ENCODE measurements at regions not wholly inside any gene's neighbourhood (a gene's known extent, or its start where the extent isn't known, plus 50 kb on each side); places are given as distances from the start of the nearest gene placed in this dataset.

GRCh38 chr9:109830545-109830944 is 50.5 kb downstream of the PALM2AKAP2 start:
- DNase-seq = no peak

DNA sequence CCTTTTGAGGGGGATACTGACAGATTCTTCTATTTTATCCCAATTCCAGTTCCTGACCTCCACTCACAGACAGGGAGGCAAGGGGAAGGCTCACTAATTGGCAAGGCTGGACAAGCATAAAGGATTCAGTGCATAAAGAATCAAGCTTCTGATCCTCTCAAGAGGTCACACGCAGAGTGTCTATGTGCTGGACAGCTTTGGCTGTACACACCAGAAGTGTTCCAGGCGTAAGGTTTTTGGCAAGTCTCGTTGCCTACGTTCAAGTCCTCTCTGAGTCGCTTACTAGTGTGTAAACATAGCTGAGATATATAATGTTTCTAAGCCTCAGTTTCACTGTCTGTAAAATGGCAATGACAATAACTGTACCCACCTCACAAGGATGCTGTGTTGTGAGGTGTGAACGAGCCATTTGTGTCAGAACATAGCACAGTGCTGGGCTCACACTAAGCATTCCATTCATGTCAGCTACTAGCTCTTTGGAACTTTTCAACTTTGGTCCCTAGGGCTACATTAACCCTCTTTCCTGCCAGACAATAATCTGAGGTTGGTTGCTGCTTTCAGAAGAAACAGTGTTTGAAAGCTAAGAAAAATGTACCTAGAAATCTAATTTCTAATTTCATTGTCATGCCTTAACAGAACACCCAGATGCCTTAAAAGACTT is 52.1 kb downstream of the PALM2AKAP2 start:
- no peak for DNase-seq

DNA sequence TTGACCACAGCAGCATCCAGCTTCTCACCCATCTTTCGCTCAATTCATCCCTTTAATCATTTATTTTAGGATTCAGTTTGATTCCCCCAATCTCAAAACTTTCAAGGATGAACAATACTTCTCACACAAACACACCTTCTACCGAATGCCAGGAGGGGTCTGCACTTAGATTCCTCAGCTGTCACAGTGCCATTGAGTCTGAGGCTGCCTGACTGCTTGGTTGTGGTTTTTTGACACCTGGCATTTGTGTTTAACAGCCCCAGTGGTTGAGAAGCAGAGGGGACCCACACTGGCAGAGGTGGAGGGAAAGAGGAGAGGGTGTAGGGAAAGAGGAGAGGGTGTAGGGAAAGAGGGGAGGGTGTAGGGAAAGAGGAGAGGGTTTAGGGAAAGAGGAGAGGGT is 54.9 kb downstream of the PALM2AKAP2 start:
- DNase-seq = no peak

GRCh38 chr9:109843641-109844040 is 63.6 kb downstream of the PALM2AKAP2 start:
- no peak for DNase-seq

- no peak for DNase-seq
Observed at GRCh38 chr9:109845226-109845625, 65.2 kb downstream of the PALM2AKAP2 start.

DNA sequence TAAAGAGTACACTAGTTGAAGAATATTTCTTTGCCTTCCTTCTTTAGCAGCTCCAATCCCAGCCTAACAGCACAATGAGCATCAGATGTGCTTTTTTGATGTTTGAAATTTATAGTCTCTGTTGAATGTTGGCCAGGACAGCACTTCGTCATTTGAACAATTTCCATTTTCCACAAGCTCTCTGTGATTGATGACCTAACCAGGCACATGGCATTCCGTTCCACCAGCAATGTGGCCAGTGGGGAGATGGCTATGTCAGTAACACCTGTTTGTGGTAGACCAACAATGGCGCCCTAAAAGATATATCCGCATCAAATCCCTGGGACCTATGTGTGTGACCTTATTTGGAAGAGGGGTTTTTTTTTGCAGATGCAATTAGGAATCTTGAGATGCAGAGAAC is 66.8 kb downstream of the PALM2AKAP2 start:
- no peak for DNase-seq

DNA sequence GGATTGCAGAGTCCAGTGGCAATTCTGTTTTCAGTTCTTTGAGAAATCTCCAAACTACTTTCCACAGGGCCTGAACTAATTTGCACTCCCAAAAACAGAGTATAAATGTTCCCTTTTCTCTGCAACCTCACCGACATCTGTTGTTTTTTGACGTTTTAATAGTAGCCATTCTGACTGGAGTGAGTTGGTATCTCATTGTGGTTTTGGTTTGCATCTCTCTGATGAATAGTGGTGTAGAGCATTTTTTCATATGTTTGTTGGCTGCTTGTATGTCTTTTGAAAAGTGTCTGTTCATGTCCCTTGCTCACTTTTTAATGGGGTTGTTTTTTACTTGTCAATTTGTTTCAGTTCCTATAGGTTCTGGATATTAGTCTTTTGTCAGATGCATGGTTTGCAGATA is 72.6 kb downstream of the PALM2AKAP2 start:
- no peak for DNase-seq

DNA sequence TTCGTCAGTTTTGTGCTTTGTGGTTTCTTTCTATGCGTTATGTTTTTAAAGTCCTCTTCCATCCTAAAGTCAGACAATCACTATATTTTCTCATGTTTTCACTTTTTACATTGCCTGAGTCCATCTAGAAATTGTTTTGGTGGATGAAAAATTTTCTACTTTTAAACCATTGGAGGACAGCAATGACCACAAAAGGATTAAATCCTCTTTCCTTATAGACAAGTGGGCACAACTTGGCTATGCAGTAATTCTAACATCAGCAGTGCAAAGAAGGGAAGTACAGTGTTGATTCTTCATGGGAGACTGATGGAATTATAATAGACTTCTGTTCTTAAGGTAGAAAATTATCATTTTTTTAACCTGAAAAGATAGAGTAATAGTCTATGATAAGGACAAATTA is 75.5 kb downstream of the PALM2AKAP2 start:
- no peak for DNase-seq

DNA sequence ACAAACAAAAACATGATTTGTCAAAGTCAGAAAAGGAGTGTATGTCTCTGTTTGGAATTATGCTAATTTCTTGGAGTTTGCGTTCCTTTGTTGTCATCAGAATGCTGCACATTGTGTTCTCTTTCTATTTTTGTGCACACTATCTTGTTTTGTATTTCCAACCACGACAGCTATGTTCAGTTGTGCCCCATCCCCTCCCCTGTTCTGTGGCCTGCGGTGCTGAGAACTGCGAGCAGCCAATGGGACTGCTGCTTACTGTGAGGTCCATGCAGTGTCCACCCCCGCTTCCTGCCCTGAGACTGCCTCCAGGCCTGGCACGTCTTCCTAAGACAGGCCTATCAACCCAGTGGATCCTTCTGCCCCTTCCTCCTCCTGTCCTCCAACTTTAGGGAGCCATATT is 76.8 kb downstream of the PALM2AKAP2 start:
- DNase-seq = no peak

- DNase-seq = no peak
Observed at GRCh38 chr9:109857336-109857735, 77.3 kb downstream of the PALM2AKAP2 start.

- no peak for DNase-seq
Observed at GRCh38 chr9:109859447-109859846, 79.4 kb downstream of the PALM2AKAP2 start.

DNA sequence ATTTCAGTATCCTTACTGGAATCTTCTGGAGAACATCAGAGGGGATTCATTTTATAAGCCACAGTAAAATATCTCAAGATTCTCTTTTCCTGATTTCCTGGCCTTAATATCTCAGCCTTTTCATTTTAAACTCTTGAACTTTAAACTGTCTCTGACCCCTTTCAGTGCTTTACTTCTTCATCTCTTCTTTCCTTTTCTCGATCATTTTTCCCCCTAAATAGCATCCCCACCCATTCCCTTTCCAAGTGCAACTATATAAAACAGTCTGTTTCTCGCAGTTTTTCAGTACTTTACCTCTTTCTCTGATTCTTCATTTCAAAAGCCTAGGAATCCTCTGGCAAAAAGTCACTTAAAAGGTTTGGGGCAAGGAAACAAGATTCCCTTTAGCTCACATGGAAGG is 80.5 kb downstream of the PALM2AKAP2 start:
- DNase-seq = no peak

DNA sequence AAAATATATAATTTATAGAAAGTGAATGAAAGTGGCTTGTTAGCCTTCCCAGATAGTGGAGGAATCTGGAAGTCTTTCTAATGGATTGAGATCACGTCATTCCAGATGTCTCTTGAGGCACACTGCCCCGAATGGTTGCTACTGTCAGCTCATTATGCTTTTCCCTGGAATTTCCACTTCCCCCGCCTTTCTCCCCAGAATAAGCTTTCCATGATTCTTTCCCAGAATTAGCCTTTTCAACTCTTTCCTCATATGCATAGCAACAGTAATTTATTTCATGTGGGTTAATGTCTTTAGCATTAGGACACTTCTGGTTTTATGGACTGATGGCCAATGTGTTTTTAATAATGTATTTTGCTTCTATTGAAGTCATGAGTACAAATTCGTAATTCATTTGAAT is 81.5 kb downstream of the PALM2AKAP2 start:
- no peak for DNase-seq

DNA sequence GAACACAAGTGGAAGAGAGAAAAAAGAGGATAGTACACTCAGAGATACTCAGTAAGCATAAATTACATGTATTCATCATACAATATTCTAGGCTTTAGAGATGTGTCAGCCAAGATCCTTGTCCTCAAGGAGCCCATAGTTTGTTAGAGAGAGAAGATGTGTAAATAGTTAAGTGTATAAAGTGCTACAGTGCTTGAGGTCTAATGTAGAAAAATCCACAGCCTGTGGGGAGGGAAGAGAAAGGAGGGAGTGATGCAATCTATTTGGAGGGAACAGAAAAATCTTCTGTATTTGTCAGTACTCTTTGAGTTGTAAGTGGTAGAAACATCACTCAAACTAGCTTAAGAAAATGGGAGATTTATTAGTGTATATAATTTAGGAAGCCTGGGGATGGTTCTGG is 81.9 kb downstream of the PALM2AKAP2 start:
- no peak for DNase-seq

DNA sequence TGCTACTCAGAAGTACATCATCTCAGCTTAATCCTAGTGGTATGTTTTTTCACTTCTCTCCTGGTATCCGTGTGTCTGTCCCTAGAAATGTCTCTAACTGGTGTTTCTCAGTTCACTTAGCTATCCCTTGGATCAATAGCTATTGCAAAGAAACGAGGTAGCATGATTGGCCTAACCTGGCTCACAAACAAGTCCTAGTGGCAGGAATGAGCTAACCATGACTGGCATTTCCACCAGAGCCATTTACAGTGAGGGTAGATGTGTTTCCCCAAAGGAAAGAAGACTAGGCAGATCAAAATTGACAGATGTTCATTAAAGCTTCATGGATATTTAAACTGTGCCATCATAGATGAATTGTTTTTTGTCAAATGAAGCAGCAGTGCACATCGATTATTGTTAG is 82.5 kb downstream of the PALM2AKAP2 start:
- no peak for DNase-seq

DNA sequence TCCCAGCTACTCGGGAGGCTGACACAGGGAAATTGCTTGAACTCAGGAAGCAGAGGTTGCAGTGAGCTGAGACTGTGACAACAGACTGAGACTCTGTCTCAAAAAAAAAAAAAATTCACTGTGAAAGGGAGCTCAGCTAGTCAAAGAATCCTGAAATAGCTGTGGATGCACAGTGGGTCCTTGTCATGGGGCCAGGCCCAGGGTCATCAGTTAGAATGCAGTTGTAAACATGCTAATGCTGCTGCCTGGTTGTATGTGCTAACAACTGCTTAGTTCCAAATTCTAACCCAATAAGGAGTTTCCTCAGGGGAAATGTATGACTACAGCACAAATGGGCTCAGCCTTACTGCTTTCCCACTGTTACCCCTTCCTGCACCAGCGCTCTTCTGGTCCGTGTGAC is 84.0 kb downstream of the PALM2AKAP2 start:
- no peak for DNase-seq

- DNase-seq = no peak
Observed at GRCh38 chr9:109865521-109865920, 85.5 kb downstream of the PALM2AKAP2 start.

DNA sequence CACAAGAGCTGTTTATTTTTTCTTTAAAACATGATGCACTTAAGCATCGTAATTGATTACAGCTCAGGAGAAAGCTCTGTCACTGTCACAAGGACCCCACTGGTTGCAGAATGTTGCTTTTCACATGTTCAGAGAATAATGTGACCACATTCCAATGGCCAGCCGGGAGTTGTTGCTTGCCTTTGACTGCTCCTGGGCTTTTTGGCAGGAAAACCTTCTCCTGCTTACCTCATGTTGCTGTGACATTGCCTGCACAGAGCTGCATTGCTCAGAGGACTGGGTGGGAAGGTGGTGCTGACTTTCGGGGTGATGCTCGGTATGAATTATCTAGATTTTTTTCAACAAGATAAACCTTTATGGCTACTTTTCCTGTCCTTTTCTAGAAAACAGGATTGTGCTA is 88.2 kb downstream of the PALM2AKAP2 start:
- no peak for DNase-seq

DNA sequence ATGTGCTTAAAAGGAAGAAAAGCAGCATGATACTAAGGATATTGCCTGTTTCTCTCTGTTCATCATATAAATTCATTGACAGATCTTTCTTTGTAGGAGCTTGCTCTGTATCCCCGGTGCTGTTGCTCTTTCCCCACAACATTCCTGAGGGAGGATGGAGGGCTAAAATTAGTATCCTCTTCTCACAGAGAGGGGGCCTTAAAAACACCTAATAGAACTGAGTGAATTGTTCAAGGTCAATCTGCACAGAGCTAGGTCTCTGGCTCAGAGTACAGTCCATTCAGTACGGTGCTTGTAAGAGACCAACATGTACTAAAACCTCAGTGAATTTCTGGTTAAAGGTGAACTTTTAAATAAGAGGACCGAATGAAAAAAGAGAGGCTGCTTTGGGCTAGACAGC is 88.7 kb downstream of the PALM2AKAP2 start:
- no peak for DNase-seq

GRCh38 chr9:109870365-109870764 is 90.4 kb downstream of the PALM2AKAP2 start:
- no peak for DNase-seq

- DNase-seq = no peak
Observed at GRCh38 chr9:109872901-109873300, 92.9 kb downstream of the PALM2AKAP2 start.

DNA sequence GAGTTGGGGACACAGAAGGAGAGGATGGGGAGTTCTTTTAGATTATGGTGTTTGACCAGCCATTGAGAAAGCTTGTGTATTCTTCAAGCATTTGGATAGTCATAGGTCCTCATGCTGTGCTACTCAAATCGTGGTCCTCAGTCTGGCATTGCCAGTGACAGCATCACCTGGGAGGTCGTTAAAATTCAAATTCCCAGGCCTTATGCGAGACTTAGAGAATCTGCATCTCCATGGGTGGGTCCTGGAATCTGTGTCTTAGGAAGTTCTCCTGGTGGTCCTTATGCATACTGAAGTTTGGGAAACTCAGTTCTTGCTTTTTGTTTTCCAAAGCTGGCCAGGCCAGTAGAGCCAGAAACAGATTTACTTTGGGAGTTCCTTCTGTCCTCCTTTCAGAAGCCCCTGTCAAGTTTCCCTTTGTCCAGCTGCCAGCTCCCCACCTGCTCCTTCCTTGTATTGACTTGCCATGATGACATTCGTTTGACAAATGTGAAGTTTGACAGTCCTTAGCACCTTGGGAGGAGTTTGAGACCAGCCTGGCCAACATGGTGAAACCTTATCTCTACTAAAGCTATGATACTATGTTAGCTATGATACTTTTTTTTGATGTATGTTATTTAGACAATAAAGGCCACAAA is 95.6 kb downstream of the PALM2AKAP2 start:
- no peak for DNase-seq

GRCh38 chr9:109880276-109881169 is 100.5 kb downstream of the PALM2AKAP2 start:
- no peak for DNase-seq

GRCh38 chr9:109883623-109884022 is 103.6 kb downstream of the PALM2AKAP2 start:
- no peak for DNase-seq
